ENCODE measurements at regions not wholly inside any gene's neighbourhood (a gene's known extent, or its start where the extent isn't known, plus 50 kb on each side); places are given as distances from the start of the nearest gene placed in this dataset.

DNA sequence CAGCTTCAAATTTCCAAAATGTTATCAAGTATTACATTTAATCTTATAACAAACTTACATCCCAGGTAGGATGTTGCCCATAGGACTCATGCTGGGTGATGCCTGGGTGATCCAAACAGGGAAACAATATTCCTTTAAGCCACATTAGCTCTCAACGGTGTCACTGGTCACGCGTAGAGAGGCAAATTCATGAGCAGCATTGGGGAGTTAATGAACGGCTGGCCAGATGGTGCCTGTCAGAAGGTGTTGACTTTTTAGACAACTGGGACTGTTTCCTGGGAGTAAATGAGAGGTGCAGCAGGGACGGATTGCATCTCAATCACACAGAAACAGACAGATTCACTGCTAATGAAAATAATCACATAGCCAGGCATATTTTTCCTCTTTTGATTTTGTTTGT lies 83.3 kb upstream of the ID4 start:
- DNase-seq (ENCODE audit: low read depth) = no peak

DNA sequence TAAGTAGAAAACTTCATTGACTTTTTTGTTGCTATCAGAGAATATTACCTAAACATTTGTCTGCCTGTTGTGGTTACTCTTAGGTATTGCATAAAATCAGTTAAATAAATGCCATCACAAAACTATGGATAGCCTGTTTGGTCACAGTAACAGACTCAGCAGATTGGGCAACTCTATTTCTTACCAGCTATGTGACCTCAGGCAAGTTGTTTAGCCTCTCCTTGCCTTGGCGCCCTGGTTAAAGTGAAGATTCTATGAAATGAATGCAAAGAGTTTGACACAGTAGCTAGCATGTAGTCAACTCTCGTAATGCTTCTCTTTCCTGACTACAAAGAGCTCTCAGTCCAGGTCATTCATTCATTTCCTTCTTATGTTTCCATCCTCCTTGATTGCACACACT lies 82.5 kb upstream of the ID4 start:
- no peak for DNase-seq (ENCODE audit: low read depth)

DNA sequence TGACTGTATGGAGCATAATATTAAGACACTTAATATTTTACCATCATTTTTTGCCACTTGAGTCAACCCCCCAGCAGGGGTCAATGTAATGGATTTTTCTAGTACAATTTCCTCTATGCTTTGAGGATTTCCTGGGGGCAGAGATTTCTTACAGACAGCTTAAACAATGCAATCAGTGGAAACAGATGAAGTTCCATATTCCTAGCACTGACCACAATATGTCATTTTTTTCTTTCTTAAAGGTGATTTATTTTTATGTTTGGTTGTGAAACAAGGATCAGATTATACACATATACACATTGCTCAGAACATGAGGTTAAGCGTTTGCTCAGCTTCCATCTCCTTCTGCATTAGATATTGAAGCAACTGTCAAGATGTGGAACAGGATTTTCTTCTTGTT lies 82.0 kb upstream of the ID4 start:
- no peak for DNase-seq (ENCODE audit: low read depth)

DNA sequence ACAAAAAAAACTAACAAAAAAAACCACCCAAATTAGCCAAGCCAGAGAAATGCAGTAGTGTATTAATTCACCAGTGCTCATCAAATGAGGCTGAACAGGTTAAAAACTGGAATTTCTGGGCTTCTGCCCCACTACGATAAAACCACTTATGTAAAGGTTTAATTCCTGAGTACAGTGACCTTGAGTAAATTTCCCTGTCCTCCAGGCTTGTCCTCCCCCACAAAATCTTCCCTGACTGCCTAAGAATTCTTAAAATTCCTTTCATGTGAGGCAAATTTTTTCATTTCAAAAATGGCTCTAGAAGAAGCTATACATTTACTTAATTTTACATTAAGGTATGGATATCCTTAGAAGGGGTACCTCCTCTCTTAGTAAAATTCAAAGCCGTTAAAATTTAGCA lies 80.1 kb upstream of the ID4 start:
- DNase-seq (ENCODE audit: low read depth) = no peak

DNA sequence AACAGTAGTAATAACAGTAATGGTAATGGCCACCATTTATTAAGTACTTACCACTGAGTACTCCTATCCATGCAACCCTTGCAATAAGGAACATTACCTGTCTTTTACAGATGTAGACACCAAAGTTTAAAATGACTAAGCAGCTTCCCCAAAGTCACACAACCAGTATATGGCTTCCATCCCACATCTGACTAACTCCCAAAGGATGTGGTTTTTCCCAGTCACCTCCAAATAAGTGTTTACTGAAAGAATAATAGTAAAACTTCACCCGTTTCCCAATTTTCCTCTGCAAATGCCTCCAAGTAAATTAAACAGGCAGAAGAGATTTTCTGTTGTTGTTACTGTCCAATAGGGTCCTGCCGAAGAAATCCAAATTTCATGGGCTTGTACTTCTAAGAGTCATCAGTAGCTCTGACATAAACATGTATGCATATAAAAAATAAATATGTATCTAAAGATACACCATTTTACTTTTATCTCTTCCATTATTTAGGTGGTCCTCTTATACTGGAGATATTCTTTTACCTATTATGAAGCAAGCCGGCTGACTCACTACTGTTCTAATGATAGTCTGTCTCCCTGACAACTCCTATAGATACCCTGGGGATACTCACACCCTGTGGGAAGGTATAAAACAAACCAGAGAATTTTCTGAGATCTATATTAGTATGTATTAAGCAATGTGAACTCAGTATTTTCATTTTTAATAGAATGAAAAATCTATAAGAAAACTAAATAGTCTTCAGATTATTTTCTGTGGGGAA lies 77.9 kb upstream of the ID4 start:
- DNase-seq (ENCODE audit: low read depth) = no peak

DNA sequence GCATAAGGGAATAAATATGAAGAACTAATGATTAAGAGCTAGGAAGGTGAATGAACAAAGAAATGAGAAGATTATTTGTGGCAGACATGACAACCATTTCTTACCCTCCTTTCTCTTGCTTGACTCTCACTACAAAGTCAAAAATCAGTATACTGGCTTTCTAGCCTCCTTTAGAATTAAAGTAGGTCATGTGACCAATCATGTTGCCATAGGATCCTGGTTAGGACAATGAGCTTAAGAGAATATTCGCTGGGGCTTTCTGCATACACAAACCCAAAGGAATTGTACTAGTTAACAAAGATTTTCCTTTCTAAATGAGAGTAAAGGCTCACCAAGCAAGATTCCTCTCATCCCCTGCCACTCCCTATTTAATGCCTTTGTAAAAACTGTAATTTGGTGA lies 76.0 kb upstream of the ID4 start:
- no peak for DNase-seq (ENCODE audit: low read depth)

DNA sequence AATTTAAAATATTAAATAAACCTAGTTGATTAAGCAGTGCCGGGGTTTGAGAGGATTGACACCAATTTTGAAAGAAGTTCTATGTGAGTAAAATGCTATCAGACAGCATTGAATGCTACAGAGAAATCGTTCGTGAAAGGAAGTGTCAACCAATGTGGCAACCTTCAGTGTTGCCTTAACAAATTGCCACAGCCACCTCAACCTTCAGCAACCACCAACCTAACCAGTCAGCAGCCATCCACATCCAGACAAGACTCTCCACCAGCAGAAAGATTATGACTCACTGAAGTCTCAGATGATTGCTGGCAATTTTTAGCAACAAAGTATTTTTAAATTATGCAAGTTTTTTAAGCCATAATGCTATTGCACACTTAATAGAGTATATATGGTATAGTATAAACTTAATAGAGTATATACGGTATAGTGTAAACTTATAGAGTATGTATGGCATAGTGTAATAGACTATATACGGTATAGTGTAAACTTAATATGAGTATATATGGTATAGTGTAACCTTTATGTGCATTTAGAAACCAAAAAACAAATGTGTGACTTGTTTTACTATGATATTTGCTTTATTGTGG lies 65.3 kb upstream of the ID4 start:
- no peak for DNase-seq (ENCODE audit: low read depth)

DNA sequence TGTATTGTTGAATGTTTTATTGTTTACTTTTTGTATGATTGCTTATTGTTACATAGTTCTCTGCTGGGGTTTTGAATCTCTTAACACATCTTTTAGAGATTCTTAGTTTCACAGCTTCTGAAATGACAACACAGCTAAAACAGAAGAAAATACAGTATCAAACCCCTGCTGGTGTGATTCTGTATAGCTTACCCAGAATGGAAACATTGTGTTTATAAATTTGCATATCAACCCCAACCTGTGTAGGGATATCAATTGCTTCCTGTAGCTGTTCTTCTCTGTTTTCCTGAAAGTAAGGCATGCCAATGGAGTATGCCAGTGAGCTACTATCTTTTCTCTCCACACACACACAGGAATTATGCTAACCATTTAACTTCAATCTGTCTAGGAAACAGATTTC lies 64.3 kb upstream of the ID4 start:
- no peak for DNase-seq (ENCODE audit: low read depth)

DNA sequence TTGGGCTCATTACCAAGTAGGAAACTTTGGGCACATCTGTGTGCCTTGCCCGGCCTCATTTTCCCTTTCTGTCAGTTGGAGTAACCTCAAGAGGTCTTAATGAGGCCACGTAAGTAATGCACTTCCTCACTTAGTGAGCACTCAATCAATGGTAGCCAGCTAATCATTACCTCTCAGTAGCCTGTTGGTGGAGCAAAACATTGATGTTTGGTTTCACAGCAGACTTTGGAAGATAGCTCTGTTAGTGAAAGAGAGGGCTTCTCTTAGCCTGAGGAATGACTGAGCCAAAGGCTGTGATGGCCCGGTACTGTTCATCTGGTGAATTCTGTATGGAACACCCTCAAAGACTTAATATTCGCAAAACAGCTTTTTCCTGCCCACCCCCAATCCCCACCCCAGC lies 55.9 kb upstream of the ID4 start:
- DNase-seq (ENCODE audit: low read depth) = no peak

DNA sequence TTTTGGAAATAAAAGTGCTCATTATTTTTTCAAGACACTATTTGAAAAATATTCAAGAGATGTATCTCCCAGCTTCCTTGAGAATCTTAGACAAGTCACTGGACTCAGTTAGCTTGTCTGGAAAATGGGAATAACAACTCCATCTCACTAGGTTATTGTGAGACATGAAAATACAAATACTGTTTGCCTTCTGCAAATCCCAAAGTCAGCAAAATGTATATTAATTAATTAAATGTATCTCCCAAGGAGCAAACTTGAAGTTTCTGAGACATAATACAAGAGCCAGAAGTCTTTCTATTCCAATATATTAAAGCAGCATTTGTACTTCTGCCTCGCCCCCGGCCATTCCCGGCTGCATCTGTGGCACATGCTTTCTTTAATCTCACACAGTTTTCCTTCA lies 54.6 kb upstream of the ID4 start:
- no peak for DNase-seq (ENCODE audit: low read depth)
